HG03280 (cell line): ENCODE measurements at regions not wholly inside any gene's neighbourhood (a gene's known extent, or its start where the extent isn't known, plus 50 kb on each side); places are given as distances from the start of the nearest gene placed in this dataset.
"Not testable (repeated sequence)": the region's sequence is repeated elsewhere in the genome, so short reads cannot be mapped to it uniquely, and the experiment has no call there.

Experiments
- ATAC-seq: cut with Tn5 transposase; IDR thresholded peaks from one replicate; pipeline ENCODE4 v1.9.1; 2021; ENCODE audit warnings: mild to moderate bottlenecking, moderate library complexity; ENCODE audit not compliant: unreplicated experiment

DNA sequence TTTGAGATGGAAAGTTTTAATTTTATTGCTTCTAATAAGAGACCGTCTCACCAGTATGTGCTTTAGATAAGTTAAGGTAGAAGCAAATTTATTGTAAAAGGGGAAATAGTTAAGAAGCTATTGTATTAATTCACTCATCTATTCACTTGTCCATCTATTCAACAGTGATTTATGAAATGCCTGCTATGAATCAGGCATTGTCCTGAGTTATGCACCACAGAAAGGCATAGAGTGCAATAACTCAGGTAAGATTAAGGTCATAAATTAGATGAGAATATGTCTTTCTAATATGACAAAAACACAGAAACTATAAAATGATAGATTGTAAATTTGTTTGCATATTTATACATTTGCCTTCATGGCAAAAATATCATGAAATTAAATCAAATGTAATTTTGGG, 379.3 kb upstream of the PCDH15 start:
- no peak for ATAC-seq

DNA sequence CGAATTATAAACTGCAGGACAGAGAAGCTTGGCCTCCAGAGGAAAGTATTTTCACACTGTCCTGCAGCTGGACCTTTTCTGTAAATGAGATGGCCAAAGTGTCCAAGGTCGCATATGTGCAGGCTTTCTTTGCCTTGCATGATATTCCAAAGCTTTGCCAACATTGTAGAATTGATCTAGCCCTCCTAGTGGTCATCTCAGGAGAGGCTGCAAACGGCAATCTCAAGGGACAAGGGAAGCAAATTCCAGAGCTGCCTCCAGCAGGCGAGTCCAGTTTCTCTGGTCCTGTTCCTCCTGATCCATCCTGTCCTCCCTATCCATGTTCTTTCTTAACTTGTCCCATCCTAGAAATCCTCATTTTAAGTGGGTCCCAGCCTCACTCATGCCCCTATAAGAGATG, 373.4 kb upstream of the PCDH15 start:
- no peak for ATAC-seq

- no peak for ATAC-seq
These were observed 368.5 kb upstream of the PCDH15 start for GRCh38 chr10:55169493-55169892.

- no peak for ATAC-seq
These were observed 367.3 kb upstream of the PCDH15 start for GRCh38 chr10:55168343-55168742.

DNA sequence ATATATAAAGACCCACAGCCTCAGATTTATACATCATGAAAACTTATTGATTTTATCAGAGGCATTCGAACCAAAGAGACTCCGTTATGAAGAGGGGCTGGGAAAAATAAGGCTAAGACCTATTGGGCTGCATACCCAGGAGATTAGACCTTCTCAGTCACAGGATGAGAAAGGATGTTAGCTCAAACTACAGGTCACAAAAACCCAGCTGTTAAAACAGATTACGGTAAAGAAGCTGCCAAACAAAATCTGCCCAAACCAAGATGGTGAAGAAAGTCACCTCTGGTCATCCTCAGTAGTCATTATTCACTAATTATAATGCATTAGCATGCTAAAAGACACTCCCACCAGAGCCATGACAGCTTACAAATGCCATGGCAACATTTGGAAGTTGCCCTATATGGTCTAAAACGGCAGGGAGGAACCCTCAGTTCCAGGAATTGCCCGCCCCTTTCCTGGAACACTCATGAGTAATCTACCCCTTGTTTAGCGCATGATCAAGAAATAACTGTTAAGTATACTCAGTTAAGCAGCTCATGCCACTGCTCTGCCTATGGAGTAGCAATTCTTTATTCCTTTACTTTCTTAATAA, 362.5 kb upstream of the PCDH15 start:
- no peak for ATAC-seq

DNA sequence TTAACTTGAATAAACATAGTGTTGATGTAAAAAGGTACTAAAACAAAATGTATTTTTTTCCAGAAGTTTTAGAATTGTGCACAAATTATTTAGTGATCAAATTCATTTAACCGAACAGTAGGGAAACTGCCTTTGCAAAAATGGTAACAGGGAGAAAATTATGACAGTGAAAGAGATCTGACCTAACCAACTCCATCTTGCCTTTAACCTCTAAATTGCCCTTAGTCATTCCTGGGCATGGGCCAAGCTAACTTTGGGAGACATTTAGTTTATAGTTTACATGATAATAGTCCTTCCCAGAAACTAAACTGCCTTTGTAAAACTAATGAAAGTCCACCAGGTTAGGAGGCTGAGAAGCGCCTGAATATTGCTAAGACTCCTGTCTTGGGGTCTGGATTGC, 361.3 kb upstream of the PCDH15 start:
- not testable (repeated sequence) for ATAC-seq

DNA sequence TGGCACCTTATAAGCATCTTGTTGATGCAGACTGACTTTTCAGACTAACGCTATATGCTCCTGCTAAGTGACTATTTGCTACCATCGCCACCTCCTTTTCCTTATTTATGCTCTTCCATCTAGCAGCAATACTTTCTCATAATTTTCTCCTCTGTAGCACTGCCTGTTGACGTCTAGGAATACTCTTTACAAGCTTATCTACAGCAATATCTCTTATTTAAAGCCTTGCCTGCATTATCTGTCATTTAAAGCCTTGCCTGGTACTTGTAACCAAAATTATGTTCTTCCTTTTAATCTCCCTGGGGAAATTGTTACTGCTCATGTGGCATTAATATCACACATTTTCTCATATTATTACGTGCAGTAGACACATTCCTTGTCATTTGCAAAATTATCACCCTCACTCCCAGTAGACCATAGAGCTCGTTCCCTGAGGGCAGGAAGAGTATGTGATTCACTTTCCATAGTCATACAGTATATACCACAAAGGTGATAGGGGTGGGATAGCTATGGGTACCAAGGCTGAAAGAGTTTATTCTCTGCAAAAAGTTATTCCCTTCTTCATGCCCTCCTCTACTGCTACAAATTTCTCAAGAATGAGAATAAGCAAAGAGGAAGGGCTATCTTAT, 359.7 kb upstream of the PCDH15 start:
- ATAC-seq = no peak

GRCh38 chr10:55158633-55159032, 357.6 kb upstream of the PCDH15 start:
- ATAC-seq = no peak

DNA sequence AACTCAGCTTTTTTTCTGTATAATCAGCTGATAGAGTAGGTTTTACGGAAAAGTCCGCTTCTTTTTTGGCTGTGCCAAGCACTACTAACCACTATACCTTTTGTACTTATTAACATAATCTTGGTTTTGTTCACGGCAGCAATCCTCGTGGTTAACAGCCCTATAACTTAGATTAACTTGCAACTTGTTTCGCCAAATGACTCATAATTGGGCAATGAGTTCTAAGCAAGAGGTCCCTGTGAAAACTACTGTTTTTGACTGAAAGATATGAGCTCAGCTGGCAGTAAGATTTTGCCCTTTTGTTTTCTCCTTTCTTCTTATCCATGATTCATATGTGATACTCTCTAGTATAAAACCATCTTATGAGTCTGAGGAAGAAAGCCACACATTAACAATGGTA, 345.0 kb upstream of the PCDH15 start:
- no peak for ATAC-seq

DNA sequence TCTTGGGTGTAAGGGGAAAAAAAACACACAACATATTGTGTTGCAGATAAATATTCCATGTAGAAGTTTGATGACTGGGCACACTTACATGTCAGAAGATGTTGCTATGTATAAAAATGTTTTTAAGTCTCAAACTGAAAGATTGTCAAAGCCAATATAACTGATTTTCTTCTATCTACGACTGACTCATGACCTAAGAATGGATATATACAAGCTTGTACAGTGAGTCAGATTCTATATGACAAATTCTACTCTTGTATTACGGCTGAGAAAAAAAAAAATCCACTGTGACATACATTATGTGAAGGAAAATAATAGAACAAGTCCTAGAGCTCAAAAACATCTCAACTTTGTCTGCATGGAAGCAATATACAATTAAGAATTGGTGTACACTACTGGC, 343.0 kb upstream of the PCDH15 start:
- ATAC-seq = no peak

DNA sequence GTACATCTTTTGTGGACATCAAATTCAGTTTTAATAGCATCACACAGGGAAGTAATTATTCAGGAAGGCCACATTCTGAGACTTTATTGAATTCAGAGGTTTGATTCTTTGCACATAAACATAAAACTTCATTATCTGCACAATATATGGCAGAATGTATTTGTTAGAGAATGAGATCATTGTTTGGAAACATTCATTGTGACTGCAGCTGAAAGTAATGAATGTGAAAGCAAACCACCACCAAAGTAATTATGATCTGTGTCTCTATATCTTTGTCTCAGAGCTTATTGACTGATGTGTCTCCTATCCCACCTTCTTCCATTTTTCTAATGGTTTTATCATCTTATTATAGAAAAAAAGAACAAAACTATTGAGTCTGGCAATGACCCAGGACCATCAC, 340.9 kb upstream of the PCDH15 start:
- ATAC-seq = no peak

DNA sequence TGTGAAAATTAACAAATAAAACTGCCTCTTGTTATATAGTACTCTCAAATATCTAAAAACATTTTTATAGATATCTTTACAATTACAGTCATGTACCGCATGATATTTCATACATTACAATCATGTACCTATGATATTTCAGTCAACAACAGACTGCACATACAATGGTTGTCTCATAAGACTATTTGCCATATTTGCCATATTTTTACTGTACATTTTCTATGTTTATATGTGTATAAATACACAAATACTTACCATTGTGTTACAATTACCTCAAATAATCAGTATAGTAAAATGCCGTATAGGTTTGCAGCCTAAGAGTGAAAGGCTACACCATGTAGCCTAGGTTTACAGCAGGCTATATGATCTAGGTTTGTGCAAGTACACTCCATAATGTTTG, 336.0 kb upstream of the PCDH15 start:
- ATAC-seq = no peak

GRCh38 chr10:55104738-55105137, 303.7 kb upstream of the PCDH15 start:
- no peak for ATAC-seq

DNA sequence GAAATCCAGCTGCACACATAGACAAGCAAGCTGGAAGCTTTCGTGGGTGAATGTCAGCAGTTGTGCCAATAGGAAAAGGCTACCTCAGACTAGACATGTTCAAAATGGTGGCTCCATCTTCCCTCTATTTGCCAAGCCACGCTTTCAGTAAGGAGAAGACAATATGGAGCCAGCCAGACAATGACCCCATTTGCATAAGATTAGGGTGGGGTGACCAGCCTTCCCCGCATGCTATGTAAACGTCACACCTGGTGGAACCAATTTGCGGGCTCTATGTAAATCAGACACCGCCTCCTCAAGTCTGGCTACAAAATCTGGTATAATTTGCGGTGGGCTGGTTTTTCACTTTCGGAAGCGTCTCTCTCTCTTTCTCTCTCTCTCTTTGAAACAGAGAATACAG, 297.4 kb upstream of the PCDH15 start:
- ATAC-seq = no peak

GRCh38 chr10:55091691-55092328, 290.8 kb upstream of the PCDH15 start:
- no peak for ATAC-seq

DNA sequence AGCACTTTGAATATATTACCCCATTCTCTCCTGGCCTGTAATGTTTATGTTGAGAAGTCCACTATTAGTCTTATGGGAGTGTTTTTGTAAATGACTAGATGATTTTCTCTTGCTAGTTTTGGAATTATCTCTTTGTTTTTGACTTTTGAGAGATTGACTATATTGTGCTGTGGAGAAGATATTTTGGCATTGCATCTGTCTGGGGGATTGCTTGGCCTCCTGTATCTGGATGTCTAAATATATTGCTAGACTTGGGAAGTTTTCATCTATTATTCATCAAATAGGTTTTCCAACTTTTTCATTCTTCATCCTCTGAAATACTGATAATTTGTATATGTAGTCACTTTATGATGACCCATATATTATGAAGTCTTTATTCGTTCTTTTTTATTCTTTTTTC, 277.1 kb upstream of the PCDH15 start:
- no peak for ATAC-seq

GRCh38 chr10:55065185-55065584, 264.2 kb upstream of the PCDH15 start:
- ATAC-seq = no peak

GRCh38 chr10:55063811-55064210, 262.8 kb upstream of the PCDH15 start:
- ATAC-seq = no peak

GRCh38 chr10:55062349-55062748, 261.3 kb upstream of the PCDH15 start:
- ATAC-seq = no peak

DNA sequence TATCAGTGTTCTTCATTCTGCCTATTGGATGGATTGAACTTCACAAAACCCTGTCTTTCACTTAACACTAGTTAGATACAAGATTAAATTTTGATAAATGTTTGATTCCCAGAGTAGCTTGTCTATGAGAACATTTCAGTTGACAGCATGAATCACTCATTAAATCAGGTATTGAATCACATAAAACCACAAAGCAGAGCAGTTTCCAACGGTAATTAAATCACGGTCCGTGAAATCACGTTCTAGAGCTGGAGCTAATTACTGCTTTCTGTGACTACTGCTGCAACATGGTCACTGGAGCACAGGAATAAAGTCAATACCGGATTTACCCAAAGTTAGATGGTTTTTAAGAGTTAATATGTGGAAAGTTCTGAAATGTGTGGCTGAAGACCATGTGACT, 257.8 kb upstream of the PCDH15 start:
- no peak for ATAC-seq

DNA sequence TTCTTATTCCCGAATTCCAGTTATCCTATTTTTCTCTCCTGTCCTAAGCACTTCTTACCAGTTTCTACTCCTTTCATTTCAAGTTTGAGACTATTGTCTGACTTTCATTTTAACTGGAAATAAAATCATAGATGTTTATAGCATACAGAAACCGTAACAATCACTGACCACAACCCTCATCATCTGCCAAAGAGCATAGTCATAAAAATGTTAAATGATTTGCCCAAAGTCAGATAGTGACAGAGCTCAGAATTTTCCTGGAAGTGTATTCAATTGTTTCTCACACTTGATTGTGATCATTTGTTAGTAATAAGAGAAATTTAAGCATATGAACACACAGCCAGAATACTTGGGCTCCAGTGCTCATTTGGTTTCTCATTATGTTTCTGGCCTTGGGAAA, 250.5 kb upstream of the PCDH15 start:
- no peak for ATAC-seq

- no peak for ATAC-seq
These were observed 247.9 kb upstream of the PCDH15 start for GRCh38 chr10:55048830-55049498.
